HCT116 (cell line): ENCODE measurements at regions not wholly inside any gene's neighbourhood (a gene's known extent, or its start where the extent isn't known, plus 50 kb on each side); places are given as distances from the start of the nearest gene placed in this dataset.
"Not testable (repeated sequence)": the region's sequence is repeated elsewhere in the genome, so short reads cannot be mapped to it uniquely, and the experiment has no call there.

Experiments used
- ATAC-seq: fragments of 200-7000 bp; cut with Tn5 transposase; 2 replicates; pipeline ENCODE4 v1.9.1; 2020; ENCODE audit warnings: mild to moderate bottlenecking, moderate library complexity
- BruUV-seq: library from RNA; stranded (reverse); fragments of 400-500 nt; replicated peaks from 2 replicates; lab custom pipeline; 2021; lab: Mats Ljungman, UMichigan
- CTCF ChIA-PET: fragments of 300-600 bp; sonication (Branson Sonifier 250); formaldehyde crosslinking; loops from one replicate; lab custom pipeline; 2021; ENCODE audit warnings: antibody characterized with exemption; lab: Charles Lee
- POLR2A ChIA-PET: fragments of 300-600, 350-600 bp; sonication (Branson Sonifier 250); formaldehyde crosslinking; loops from one replicate; lab custom pipeline; 2021; ENCODE audit warnings: antibody characterized with exemption; lab: Charles Lee
- RAD21 ChIA-PET, 2 experiments: fragments of 300-600 bp; sonication (Branson Sonifier 250); formaldehyde crosslinking; loops; one replicate each; lab custom pipeline; 2023; ENCODE audit warnings: low total read pairs in 2 of 2; ENCODE audit not compliant: uncharacterized antibody in 2 of 2, unreplicated experiment in 2 of 2, low non-redundant PET in 1 of 2; lab: Charles Lee
- DNase-seq: peaks from one replicate; pipeline ENCODE4 v3.0.0-alpha.2; 2010; ENCODE audit warnings: low read depth, low spot score
- H2AFZ ChIP-seq: fragments of 200-600 bp; shearing (Covaris generic), sonication (generic); 2 replicates; pipeline ENCODE4 v1.6.1; 2017; ENCODE audit warnings: low read depth, mixed run types, mixed read lengths, antibody characterized with exemption, low read length; ENCODE audit not compliant: poor library complexity, severe bottlenecking
- H3K27ac ChIP-seq: 2 replicates; pipeline ENCODE4 v1.5.1; 2012; ENCODE audit warnings: low read depth, low read length
- H3K27me3 ChIP-seq: fragments of 200-600 bp; sonication (generic); 2 replicates; pipeline ENCODE4 v1.6.1; 2016; ENCODE audit warnings: mixed run types, low read length, mixed read lengths; ENCODE audit not compliant: insufficient read depth
- H3K36me3 ChIP-seq, 2 experiments: fragments of 200-500 bp in 1 of 2; fragments of 200-600 bp in 1 of 2; sonication (Bioruptor generic) in 1 of 2; sonication (generic) in 1 of 2; 2 replicates each; pipeline versions ENCODE4 v1.5.1 to v1.6.1; 2014 to 2016; ENCODE audit warnings: low read length in 2 of 2, inconsistent platforms in 1 of 2, mixed read lengths in 1 of 2, mixed run types in 1 of 2; ENCODE audit not compliant: insufficient read depth in 2 of 2, control insufficient read depth in 1 of 2
- H3K4me1 ChIP-seq, 2 experiments: fragments of 200-600 bp in 1 of 2; sonication (generic) in 1 of 2; 2 replicates each; pipeline versions ENCODE4 v1.5.1 to v1.6.1; 2012 to 2017; ENCODE audit warnings: low read length in 2 of 2, inconsistent platforms in 1 of 2, mild to moderate bottlenecking in 1 of 2, mixed read lengths in 1 of 2, mixed run types in 1 of 2, moderate library complexity in 1 of 2; ENCODE audit not compliant: insufficient read depth in 2 of 2, control insufficient read depth in 1 of 2
- H3K4me2 ChIP-seq: fragments of 200-600 bp; sonication (generic); 2 replicates; pipeline ENCODE4 v1.6.1; 2017; ENCODE audit warnings: mixed run types, low read length, mixed read lengths
- H3K4me3 ChIP-seq, 2 experiments: fragments of 200-600 bp in 1 of 2; sonication (generic) in 1 of 2; replicated peaks in 1 of 2; 2 replicates each; pipeline ENCODE4 v1.5.1; 2011 to 2016; ENCODE audit warnings: low read length in 2 of 2, control low read depth in 1 of 2, low read depth in 1 of 2, mild to moderate bottlenecking in 1 of 2, mixed read lengths in 1 of 2, mixed run types in 1 of 2
- H3K79me2 ChIP-seq: fragments of 200-600 bp; sonication (generic); 2 replicates; pipeline ENCODE4 v1.6.1; 2017; ENCODE audit warnings: mild to moderate bottlenecking, mixed run types, low read length, moderate library complexity, mixed read lengths; ENCODE audit not compliant: insufficient read depth
- H3K9ac ChIP-seq: fragments of 200-600 bp; sonication (generic); 2 replicates; pipeline ENCODE4 v1.6.1; 2016; ENCODE audit warnings: low read length, mixed read lengths
- H3K9me2 ChIP-seq: fragments of 200-600 bp; sonication (generic), shearing (Covaris generic); 2 replicates; pipeline ENCODE4 v1.6.1; 2017; ENCODE audit warnings: mixed run types, mild to moderate bottlenecking, moderate library complexity; ENCODE audit not compliant: insufficient read depth
- H3K9me3 ChIP-seq, 2 experiments: fragments of 200-500 bp in 1 of 2; fragments of 200-600 bp in 1 of 2; sonication (Bioruptor generic) in 1 of 2; sonication (generic) in 1 of 2; 2 replicates each; pipeline ENCODE4 v1.6.1; 2014 to 2017; ENCODE audit warnings: low read length in 2 of 2, mixed read lengths in 2 of 2, inconsistent platforms in 1 of 2, low read depth in 1 of 2, mild to moderate bottlenecking in 1 of 2, mixed run types in 1 of 2, moderate library complexity in 1 of 2; ENCODE audit not compliant: control insufficient read depth in 1 of 2, insufficient read depth in 1 of 2
- H4K20me1 ChIP-seq: fragments of 200-600 bp; sonication (generic), shearing (Covaris generic); 2 replicates; pipeline ENCODE4 v1.6.1; 2017; ENCODE audit warnings: mixed run types, mild to moderate bottlenecking, moderate library complexity; ENCODE audit not compliant: insufficient read depth
- CEBPB ChIP-seq: IDR thresholded peaks from 2 replicates; pipeline ENCODE4 v1.6.1; 2012; ENCODE audit warnings: low read depth
- EZH2phosphoT487 ChIP-seq: fragments of 200-600 bp; IDR thresholded peaks from 2 replicates; pipeline ENCODE4 v1.6.1; 2018; ENCODE audit warnings: antibody characterized with exemption, borderline replicate concordance
- POLR2A ChIP-seq: IDR thresholded peaks from 2 replicates; pipeline ENCODE4 v1.7.0; 2011; ENCODE audit warnings: borderline replicate concordance; ENCODE audit not compliant: insufficient read depth, insufficient read length; ENCODE audit errors: extremely low read depth
- SIN3A ChIP-seq: IDR thresholded peaks from 2 replicates; pipeline ENCODE4 v1.6.1; 2012; ENCODE audit warnings: low read depth
- TCF7L2 ChIP-seq: IDR thresholded peaks from 2 replicates; pipeline ENCODE4 v1.7.0; 2011; ENCODE audit warnings: borderline replicate concordance, inconsistent platforms; ENCODE audit not compliant: insufficient read depth, insufficient read length; ENCODE audit errors: extremely low read depth
- YY1 ChIP-seq: IDR thresholded peaks from 2 replicates; pipeline ENCODE4 v1.6.1; 2011; ENCODE audit warnings: low read length, low read depth, moderate library complexity, mild to moderate bottlenecking; ENCODE audit not compliant: insufficient replicate concordance; ENCODE audit errors: extremely low read depth
- intact Hi-C: fragments of 100-400 bp; cut with micrococcal nuclease; formaldehyde crosslinking; loops from 2 replicates; pipeline ENCODE4 v1.10.0; 2022

DNA sequence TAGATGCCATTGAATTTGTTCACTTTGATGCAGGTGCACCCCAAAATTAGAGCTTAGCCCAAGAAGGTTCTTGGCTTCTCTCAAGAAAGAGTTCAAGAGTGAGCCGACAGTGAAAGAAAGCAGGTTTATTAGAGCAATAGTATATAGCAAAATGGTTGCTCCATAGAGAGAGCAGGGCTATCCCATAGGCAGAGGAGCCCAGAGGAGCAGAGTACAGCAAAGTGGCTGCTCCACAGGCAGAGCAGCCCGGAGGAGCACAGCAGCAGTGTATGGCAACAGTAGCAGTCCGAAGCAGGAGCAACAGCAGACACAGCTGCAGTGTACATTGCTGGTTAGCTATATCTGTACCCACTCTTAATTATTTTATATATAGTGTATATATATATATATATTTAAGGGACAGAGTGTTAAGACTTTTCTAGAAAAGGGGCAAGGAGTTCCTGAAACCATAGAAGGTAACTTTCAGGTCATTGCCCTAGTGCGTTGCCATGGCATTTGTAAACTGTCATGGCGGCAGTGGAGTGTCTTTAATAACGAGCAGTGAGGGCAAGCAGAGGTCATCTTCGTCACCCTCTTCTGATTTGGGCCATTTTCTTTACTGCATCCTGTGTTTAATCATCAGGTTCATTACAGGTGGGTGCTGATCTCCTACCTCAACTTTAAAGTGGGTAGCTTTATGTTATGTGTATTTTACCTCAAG, 222.7 kb downstream of the CYB561 start:
- ChIA-PET RAD21 (no interaction called here), CTCF (no interaction called here)
- ATAC-seq, result no peak

DNA sequence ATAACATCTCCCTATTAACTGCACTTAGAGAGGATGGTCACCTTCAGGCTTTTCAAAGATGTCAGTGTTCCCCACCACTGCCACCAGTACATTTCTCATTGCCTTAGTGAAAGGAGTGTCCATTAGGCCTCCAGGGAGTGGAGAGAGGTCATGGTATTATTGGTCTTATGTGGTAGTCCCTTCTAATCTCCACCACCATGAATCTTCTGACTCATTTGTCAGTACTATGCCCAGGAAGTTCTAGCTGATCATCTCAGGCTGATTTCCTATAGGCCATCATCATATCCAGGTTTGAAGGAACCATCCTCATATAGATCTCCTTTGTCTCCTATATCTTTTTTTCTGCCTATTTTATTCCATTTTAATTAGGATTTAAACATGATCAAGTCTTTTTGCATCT, 221.5 kb downstream of the CYB561 start:
- ChIA-PET CTCF (no interaction called here), RAD21 (no interaction called here), POLR2A (no interaction called here)
- H3K4me3 ChIP-seq, result no peak overlapping the region
- intact Hi-C loops, result no loop called here
- H3K9me2 ChIP-seq, result no peaks in the 10 kb centered on the region
- no peaks in the 10 kb centered on the region for H4K20me1 ChIP-seq
- no peaks in the 10 kb centered on the region for H3K9me3 ChIP-seq
- no peak for TF ChIP-seq POLR2A
- no peak for TF ChIP-seq TCF7L2
- no peak for TF ChIP-seq YY1
- TF ChIP-seq CEBPB, result no peak
- TF ChIP-seq, all 23 proteins: peak for 0
- Histone ChIP-seq H3K27ac (no peak overlapping the region), H3K4me2 (no peak overlapping the region), H3K4me1 (no peaks in the 10 kb centered on the region), H3K36me3 (no peaks in the 10 kb centered on the region), H3K27me3 (no peaks in the 10 kb centered on the region), H2AFZ (no peak overlapping the region), H3K79me2 (no peaks in the 10 kb centered on the region), H3K9ac (no peak overlapping the region)
- BruUV-seq, result no TSS peak
- DNase-seq (no peak), ATAC-seq (no peak)

More for the DNA sequence above, 222.7 kb downstream of the CYB561 start:
- no peak for DNase-seq
- intact Hi-C loops, result no loop called here
- no peak overlapping the region for H3K4me3 ChIP-seq
- H3K9me2 ChIP-seq, result no peaks in the 10 kb centered on the region
- H3K79me2 ChIP-seq, result no peaks in the 10 kb centered on the region
- TF ChIP-seq SIN3A, result no peak
- no peak for TF ChIP-seq EZH2phosphoT487
- BruUV-seq, result no TSS peak
- H4K20me1 ChIP-seq, result no peaks in the 10 kb centered on the region
- no peak overlapping the region for H3K27ac ChIP-seq
- no peaks in the 10 kb centered on the region for H3K9me3 ChIP-seq
- H3K9ac ChIP-seq, result no peak overlapping the region
- H3K4me2 ChIP-seq, result no peak overlapping the region
- no peaks in the 10 kb centered on the region for H3K36me3 ChIP-seq
- no peaks in the 10 kb centered on the region for H3K4me1 ChIP-seq
- no peaks in the 10 kb centered on the region for H3K27me3 ChIP-seq
- POLR2A ChIA-PET, result no interaction called here
- H2AFZ ChIP-seq, result no peak overlapping the region

DNA sequence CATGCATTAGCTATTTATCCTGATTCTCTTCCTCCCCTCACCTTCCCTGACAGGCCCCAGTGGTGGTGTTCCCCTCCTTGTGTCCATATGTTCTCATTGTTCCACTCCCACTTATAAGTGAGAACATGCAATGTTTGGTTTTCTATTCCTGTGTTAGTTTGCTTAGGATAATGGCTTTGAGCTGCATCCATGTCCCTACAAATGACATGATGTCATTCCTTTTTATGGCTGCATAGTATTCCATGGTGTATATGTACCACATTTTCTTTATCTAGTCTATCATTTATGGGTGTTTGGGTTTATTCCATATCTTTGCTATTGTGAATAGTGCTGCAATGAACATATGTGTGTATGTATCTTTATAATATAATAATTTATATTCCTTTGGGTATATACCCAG, 219.4 kb downstream of the CYB561 start:
- CTCF ChIA-PET, H3K4me2 ChIP-seq, H3K9me3 ChIP-seq, H3K4me1 ChIP-seq, H3K27ac ChIP-seq, H3K4me3 ChIP-seq, H4K20me1 ChIP-seq, RAD21 ChIA-PET, DNase-seq, H3K27me3 ChIP-seq, BruUV-seq, H3K9ac ChIP-seq, H3K79me2 ChIP-seq, H2AFZ ChIP-seq, intact Hi-C loops, ATAC-seq, H3K9me2 ChIP-seq, H3K36me3 ChIP-seq: not testable (repeated sequence)
- POLR2A ChIA-PET, result interaction anchor here (0.7 kb wide), 1 partner anchor 8 kb away, joined by 3 read pairs; no protein-coding TSS in a partner anchor

DNA sequence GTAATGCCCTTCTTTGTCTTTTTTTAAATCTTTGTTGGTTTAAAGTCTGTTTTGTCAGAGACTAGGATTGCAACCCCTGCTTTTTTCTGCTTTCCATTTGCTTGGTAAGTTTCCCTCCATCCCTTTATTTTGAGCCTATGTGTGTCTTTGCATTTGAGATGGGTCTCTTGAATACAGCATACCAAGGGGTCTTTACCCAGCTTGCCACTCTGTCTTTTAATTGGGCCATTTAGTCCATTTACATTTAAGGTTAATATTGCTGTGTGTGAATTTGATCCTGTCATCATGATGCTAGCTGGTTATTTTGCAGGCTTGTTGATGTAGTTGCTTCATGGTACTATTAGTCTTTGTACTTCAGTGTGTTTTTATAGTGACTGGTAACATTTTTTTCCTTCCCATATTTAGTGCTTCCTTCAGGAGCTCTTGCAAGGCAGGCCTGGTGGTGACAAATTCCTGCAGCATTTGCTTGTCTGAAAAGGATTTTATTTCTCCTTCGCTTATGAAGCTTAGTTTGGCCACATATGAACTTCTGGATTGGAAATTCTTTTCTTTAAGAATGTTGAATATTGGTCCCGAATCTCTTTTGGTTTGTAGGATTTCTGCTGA, 215.0 kb downstream of the CYB561 start:
- BruUV-seq, POLR2A ChIA-PET, H3K79me2 ChIP-seq: not testable (repeated sequence)

More for the DNA sequence above, 215.0 kb downstream of the CYB561 start:
- H2AFZ ChIP-seq, H3K4me2 ChIP-seq, H3K9me2 ChIP-seq, H3K9ac ChIP-seq, ATAC-seq, H3K36me3 ChIP-seq, intact Hi-C loops, RAD21 ChIA-PET, H3K27me3 ChIP-seq, H3K9me3 ChIP-seq, H3K27ac ChIP-seq, DNase-seq, H4K20me1 ChIP-seq, H3K4me1 ChIP-seq, H3K4me3 ChIP-seq: not testable (repeated sequence)
- CTCF ChIA-PET, result interaction anchor here (1.1 kb wide), 1 partner anchor 9 kb away, joined by 3 read pairs; no protein-coding TSS in a partner anchor
